HG02885 (cell line): ENCODE measurements at regions not wholly inside any gene's neighbourhood (a gene's known extent, or its start where the extent isn't known, plus 50 kb on each side); places are given as distances from the start of the nearest gene placed in this dataset.

ENCODE experiments used
- ATAC-seq: cut with Tn5 transposase; IDR thresholded peaks from one replicate; pipeline ENCODE4 v1.9.1; 2021; ENCODE audit warnings: mild to moderate bottlenecking; ENCODE audit not compliant: unreplicated experiment, poor library complexity

DNA sequence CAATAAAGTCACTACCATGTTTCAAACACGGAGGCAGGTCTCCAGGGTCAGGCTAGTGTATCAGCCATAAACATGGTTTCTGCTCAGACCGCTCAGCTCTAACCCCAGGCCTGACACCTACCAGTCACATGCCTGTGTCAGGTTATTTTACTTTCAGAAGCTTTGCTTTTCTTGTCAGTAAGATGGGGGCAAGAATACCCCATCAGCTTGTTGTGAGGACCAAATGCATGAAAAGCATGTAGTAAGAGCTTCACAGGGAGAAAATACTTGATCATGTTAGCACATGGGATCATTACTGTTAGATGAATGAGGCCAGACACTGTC lies 65.2 kb upstream of the PIM1 start:
- ATAC-seq: no peak

DNA sequence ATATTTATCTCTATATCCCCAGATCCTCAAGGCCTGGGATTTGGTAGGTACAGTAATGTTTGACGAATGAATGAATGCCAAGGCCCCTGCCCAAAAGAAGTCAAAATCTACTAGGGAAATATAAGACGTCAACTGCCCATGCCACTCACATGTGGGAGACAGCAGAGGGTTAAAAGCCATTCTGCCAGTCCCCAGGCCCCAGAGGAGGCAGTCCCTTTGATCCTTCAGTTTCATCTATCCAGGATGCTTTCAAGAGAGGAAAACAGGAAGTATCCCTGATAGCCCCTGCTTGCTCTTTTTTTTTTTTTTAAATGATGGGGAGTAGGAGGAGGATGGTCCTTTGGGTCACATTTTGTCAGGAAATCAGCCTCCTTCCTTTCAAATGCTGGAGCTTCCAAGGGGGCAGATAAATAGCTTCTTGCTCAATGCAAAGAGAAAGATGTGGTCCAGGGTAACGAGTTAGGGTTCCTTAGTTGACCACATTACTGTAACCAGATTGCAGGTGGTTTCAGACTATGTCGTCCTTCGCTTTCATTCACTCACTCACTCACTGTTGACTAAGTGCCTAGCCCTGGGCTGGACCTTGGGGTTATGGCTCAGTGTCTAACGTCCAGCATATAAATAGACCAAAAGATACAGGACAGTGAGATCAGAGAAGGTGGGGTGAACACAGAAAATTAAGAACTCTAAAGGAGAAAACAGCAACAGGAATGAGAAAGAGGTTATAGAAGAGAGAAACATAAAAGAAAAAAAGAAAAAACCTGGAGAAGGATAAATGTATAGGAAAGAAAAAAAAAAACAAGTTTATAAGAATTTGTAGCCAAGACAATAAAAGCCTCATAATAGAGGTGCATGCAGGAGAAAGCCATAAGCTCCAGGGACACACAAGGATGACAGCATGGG lies 64.6 kb upstream of the PIM1 start:
- ATAC-seq: no peak

DNA sequence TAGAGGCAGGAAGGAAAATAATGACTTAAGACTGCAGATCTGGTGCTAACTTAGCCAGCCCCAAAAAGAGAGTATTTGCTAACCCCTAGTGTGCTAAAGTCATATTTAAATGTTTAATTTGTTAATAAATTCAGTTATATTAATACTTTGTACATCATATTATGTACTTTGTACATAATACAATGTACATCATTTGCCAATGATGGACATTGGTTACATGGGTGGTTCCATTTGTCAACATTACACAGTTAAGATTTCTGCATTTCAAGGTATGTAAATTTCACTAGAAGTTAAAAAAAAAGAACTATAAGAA lies 63.9 kb upstream of the PIM1 start:
- ATAC-seq: no peak

DNA sequence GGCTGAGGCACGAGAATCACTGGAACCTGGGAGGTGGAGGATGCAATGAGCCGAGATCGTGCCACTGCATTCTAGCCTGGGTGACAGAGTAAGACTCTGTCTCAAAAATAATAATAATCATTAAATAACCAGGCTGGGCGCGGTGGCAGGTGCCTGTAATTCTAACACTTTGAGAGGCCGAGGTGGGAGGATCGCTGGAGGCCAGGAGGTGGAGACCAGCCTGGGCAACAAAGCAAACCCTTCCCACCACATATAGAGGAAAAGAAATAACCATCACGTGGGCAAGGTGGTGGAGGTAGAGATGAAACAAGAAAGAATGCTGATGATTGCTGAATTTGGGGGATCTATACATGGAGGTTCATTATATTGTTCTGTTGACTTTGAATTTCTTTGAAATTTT lies 63.4 kb upstream of the PIM1 start:
- no peak for ATAC-seq

DNA sequence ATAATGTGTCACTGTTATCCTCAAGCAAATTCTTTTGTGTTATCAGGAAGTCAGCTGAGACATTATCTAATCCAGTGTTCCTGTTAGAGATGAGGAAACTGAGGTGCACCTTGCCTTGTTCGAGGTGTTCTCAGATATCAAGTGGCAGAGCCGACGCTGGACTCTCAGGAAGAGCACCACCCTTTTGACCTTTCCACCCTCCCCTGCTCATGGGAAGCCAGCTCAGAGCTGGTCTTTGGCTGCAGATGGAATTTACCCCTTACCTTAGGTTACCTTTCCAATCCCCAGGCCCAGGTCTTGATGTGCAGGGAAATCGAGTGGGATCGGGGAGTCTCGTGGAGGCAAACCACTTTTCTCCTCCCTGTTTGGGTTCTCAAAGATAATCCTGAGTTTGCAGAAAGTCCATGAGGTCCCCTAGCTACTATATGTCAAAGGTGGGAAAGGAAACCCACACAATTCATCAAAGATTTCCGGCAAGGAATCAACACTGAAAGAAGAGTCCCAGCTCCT lies 62.9 kb upstream of the PIM1 start:
- ATAC-seq: no peak

DNA sequence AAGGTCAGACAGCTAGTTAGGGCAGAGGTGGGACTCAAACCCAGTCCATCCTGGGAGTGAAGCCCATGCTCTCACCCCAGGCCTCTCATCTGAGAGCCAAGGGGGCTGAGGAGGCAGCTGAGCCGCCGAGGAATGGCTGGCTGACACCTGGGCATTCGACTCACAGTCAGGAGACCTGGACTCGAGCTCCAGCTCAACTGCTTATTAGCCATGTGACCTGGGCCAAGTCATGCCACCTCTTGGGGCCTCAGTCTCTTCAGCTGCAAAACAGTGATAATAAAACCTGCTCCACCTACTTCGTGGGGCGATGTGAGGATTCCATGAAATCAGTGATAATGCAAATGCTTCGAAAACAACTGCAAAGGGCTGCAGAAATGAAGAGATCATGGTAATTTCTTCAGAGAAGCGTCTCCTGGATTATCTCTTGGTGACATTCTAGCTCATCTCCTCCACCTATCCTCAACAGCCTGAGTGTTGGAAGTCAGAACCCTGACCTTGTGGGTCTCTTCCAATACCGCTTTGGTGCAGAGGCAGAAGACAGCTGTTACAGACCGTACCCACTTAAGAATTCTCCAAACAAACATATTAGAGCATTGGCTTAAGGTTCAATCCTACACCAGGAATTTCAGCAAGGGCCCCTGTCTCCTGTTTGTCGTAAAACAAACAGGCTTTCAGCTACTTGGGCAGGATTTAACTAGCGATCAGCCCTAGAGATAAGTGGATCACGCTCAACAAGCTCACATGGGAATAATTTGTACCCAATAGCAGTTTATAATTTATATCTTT lies 60.0 kb upstream of the PIM1 start:
- ATAC-seq: no peak

GRCh38 chr6:37110500-37111461 lies 59.2 kb upstream of the PIM1 start:
- peak; percentile 56 for ATAC-seq

GRCh38 chr6:37113976-37114375 lies 56.0 kb upstream of the PIM1 start:
- no peak for ATAC-seq

- no peak for ATAC-seq
Measured at GRCh38 chr6:37114612-37115011, 55.3 kb upstream of the PIM1 start.

- ATAC-seq: no peak
Measured at GRCh38 chr6:37115236-37115895, 54.6 kb upstream of the PIM1 start.

- no peak for ATAC-seq
Measured at GRCh38 chr6:37116326-37116725, 53.6 kb upstream of the PIM1 start.

GRCh38 chr6:37119387-37119886 lies 50.5 kb upstream of the PIM1 start:
- ATAC-seq: no peak
